HG03558 (cell line): ENCODE measurements at regions not wholly inside any gene's neighbourhood (a gene's known extent, or its start where the extent isn't known, plus 50 kb on each side); places are given as distances from the start of the nearest gene placed in this dataset.
"Not testable (repeated sequence)": the region's sequence is repeated elsewhere in the genome, so short reads cannot be mapped to it uniquely, and the experiment has no call there.

Source experiments
- ATAC-seq: cut with Tn5 transposase; IDR thresholded peaks from one replicate; pipeline ENCODE4 v1.9.1; 2021; ENCODE audit warnings: moderate number of reproducible peaks; ENCODE audit not compliant: unreplicated experiment; ENCODE audit errors: extremely low read depth

DNA sequence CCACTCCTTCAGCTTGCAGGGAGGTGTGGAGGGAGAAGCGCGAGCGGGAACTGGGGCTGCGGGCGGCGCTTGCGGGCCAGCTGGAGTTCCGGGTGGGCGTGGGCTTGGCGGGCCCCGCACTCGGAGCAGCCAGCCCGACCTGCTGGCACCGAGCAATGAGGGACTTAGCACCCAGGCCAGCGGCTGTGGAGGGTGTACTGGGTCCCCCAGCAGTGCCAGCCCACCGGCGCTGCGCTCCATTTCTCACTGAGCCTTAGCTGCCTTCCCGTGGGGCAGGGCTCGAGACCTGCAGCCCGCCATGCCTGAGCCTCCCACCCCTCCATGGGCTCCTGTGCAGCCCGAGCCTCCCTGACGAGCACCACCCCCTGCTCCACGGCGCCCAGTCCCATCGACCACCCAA, 53.2 kb upstream of the SGCG start:
- ATAC-seq = not testable (repeated sequence)

- ATAC-seq = no peak
These were observed 51.4 kb upstream of the SGCG start for GRCh38 chr13:23129331-23129730.
